Smooth muscle cell (in vitro differentiated cells): ENCODE measurements at regions not wholly inside any gene's neighbourhood (a gene's known extent, or its start where the extent isn't known, plus 50 kb on each side); places are given as distances from the start of the nearest gene placed in this dataset.

ENCODE experiments used
- DNase-seq: peaks from one replicate; lab custom pipeline; 2025; ENCODE audit not compliant: unreplicated experiment; lab: John Stamatoyannopoulos, UW
- H2AFZ ChIP-seq: fragments of 200-600 bp; sonication (generic); 2 replicates; pipeline ENCODE4 v1.6.0; 2016; ENCODE audit warnings: antibody characterized with exemption, low read depth, mild to moderate bottlenecking
- H3F3A ChIP-seq: fragments of 200-600 bp; sonication (generic); 2 replicates; pipeline ENCODE4 v1.6.0; 2017; ENCODE audit warnings: antibody characterized with exemption, low read depth
- H3K27ac ChIP-seq: fragments of 200-600 bp; sonication (generic); 2 replicates; pipeline ENCODE4 v1.5.1; 2016; ENCODE audit warnings: low read depth, mild to moderate bottlenecking
- H3K27me3 ChIP-seq: fragments of 200-600 bp; sonication (generic); 2 replicates; pipeline ENCODE4 v1.6.1; 2016; ENCODE audit warnings: low read depth, mild to moderate bottlenecking
- H3K36me3 ChIP-seq: fragments of 200-600 bp; sonication (generic); 2 replicates; pipeline ENCODE4 v1.5.1; 2016; ENCODE audit warnings: low read depth
- H3K4me1 ChIP-seq: fragments of 200-600 bp; sonication (generic); 2 replicates; pipeline ENCODE4 v1.5.1; 2016; ENCODE audit warnings: low read depth
- H3K4me2 ChIP-seq: fragments of 200-600 bp; sonication (generic); 2 replicates; pipeline ENCODE4 v1.6.0; 2016; ENCODE audit warnings: mild to moderate bottlenecking
- H3K4me3 ChIP-seq: fragments of 200-600 bp; sonication (generic); 2 replicates; pipeline ENCODE4 v1.5.1; 2016; ENCODE audit warnings: mild to moderate bottlenecking
- H3K79me2 ChIP-seq: fragments of 200-600 bp; sonication (generic); 2 replicates; pipeline ENCODE4 v1.6.0; 2016; ENCODE audit warnings: low read depth, mild to moderate bottlenecking
- H3K9ac ChIP-seq: fragments of 200-600 bp; sonication (generic); 2 replicates; pipeline ENCODE4 v1.6.0; 2016; ENCODE audit warnings: low read depth
- H3K9me3 ChIP-seq: fragments of 200-600 bp; sonication (generic); replicated peaks from 2 replicates; pipeline ENCODE4 v1.5.1; 2016; ENCODE audit warnings: low read depth
- H4K20me1 ChIP-seq: fragments of 200-600 bp; sonication (generic); 2 replicates; pipeline ENCODE4 v1.6.0; 2016; ENCODE audit warnings: low read depth
- WGBS: methylation state at CpG from one replicate; pipeline ENCODE4 v1.1.7; 2016; ENCODE audit warnings: low lambda C conversion rate; 5-methylcytosine and 5-hydroxymethylcytosine counted together
- TF ChIP-seq, protein P1 (sequence below): fragments of 200-600 bp; sonication (generic); IDR thresholded peaks from 2 replicates; pipeline ENCODE4 v1.5.1; 2017; ENCODE audit warnings: borderline replicate concordance, mild to moderate bottlenecking, antibody characterized with exemption; ENCODE audit not compliant: insufficient read depth, poor library complexity, severe bottlenecking

- TF ChIP-seq, protein P1, sequence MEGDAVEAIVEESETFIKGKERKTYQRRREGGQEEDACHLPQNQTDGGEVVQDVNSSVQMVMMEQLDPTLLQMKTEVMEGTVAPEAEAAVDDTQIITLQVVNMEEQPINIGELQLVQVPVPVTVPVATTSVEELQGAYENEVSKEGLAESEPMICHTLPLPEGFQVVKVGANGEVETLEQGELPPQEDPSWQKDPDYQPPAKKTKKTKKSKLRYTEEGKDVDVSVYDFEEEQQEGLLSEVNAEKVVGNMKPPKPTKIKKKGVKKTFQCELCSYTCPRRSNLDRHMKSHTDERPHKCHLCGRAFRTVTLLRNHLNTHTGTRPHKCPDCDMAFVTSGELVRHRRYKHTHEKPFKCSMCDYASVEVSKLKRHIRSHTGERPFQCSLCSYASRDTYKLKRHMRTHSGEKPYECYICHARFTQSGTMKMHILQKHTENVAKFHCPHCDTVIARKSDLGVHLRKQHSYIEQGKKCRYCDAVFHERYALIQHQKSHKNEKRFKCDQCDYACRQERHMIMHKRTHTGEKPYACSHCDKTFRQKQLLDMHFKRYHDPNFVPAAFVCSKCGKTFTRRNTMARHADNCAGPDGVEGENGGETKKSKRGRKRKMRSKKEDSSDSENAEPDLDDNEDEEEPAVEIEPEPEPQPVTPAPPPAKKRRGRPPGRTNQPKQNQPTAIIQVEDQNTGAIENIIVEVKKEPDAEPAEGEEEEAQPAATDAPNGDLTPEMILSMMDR = no peak
- H3K27me3 ChIP-seq = peaks cover 22% of the 10 kb centered on the region
- H3K79me2 ChIP-seq = no peaks in the 10 kb centered on the region
- no peaks in the 10 kb centered on the region for H3K36me3 ChIP-seq
- H3K27ac ChIP-seq = no peak overlapping the region
- no peaks in the 10 kb centered on the region for H3K9me3 ChIP-seq
- no peaks in the 10 kb centered on the region for H4K20me1 ChIP-seq
- no peak overlapping the region for H3K9ac ChIP-seq
- DNase-seq = no peak
- no peak overlapping the region for H3K4me3 ChIP-seq
- 75% methylated on average over 3 of the region's 3 CpGs for WGBS
- no peak overlapping the region for H3K4me2 ChIP-seq
- H2AFZ ChIP-seq = no peak overlapping the region
- no peaks in the 10 kb centered on the region for H3K4me1 ChIP-seq
- H3F3A ChIP-seq = no peaks in the 10 kb centered on the region
Observed at GRCh38 chr16:6576606-6577005, 756.0 kb upstream of the RBFOX1 start.

- Histone ChIP-seq H4K20me1 (no peaks in the 10 kb centered on the region), H3K36me3 (no peaks in the 10 kb centered on the region), H3K9ac (no peak overlapping the region), H3K4me2 (no peak overlapping the region), H3K9me3 (no peaks in the 10 kb centered on the region), H3K4me1 (no peaks in the 10 kb centered on the region), H3F3A (no peaks in the 10 kb centered on the region), H3K27me3 (peaks cover 22% of the 10 kb centered on the region), H3K4me3 (no peak overlapping the region), H3K27ac (no peak overlapping the region), H3K79me2 (no peaks in the 10 kb centered on the region), H2AFZ (no peak overlapping the region)
- TF ChIP-seq, protein P1 = no peak
- 92% methylated on average over 10 of the region's 10 CpGs for WGBS
- DNase-seq = no peak
Observed at GRCh38 chr16:6576113-6576512, 756.5 kb upstream of the RBFOX1 start.

DNA sequence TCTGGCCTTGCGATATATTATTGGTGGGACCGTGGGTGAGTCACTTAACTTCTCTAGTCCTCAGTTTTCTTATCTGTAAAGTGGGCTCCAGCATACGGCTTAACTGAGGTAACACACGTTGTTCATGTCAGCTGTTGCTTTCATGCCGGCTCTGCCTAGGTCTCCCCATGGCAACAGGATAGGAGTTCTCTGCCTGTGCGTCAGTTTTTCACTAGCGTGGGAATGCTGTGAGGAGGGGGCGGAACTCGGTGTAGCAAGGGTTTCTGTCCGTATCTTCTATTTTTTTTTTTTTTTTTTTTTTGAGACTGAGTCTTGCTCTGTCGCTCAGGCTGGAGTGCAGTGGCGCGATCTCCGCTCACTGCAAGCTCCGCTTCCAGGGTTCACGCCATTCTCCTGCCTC is 758.5 kb upstream of the RBFOX1 start:
- H4K20me1 ChIP-seq = no peaks in the 10 kb centered on the region
- H2AFZ ChIP-seq = no peak overlapping the region
- H3K4me1 ChIP-seq = no peaks in the 10 kb centered on the region
- no peak overlapping the region for H3K27ac ChIP-seq
- H3K9ac ChIP-seq = no peak overlapping the region
- 92% methylated on average over 16 of the region's 16 CpGs for WGBS
- H3K27me3 ChIP-seq = peaks cover 25% of the 10 kb centered on the region
- no peaks in the 10 kb centered on the region for H3K79me2 ChIP-seq
- no peak overlapping the region for H3K4me2 ChIP-seq
- no peaks in the 10 kb centered on the region for H3K36me3 ChIP-seq
- no peak for DNase-seq
- TF ChIP-seq, protein P1 = no peak
- H3K9me3 ChIP-seq = no peaks in the 10 kb centered on the region
- H3F3A ChIP-seq = no peaks in the 10 kb centered on the region
- no peak overlapping the region for H3K4me3 ChIP-seq

GRCh38 chr16:6573577-6573976 is 759.1 kb upstream of the RBFOX1 start:
- Histone ChIP-seq H3K9ac (no peak overlapping the region), H3K27me3 (peaks cover 25% of the 10 kb centered on the region), H3K27ac (no peak overlapping the region), H3K4me2 (no peak overlapping the region), H3K9me3 (no peaks in the 10 kb centered on the region), H3K4me1 (no peaks in the 10 kb centered on the region), H3K36me3 (no peaks in the 10 kb centered on the region), H4K20me1 (no peaks in the 10 kb centered on the region), H3F3A (no peaks in the 10 kb centered on the region), H3K79me2 (no peaks in the 10 kb centered on the region), H3K4me3 (no peak overlapping the region), H2AFZ (no peak overlapping the region)
- TF ChIP-seq, protein P1 = peak; percentile 4
- DNase-seq = no peak
- 35% methylated on average over 22 of the region's 22 CpGs for WGBS
